NCI-H748 treated with DMSO at 0.1 percent for 48 hours (cell line): ENCODE measurements at regions not wholly inside any gene's neighbourhood (a gene's known extent, or its start where the extent isn't known, plus 50 kb on each side); places are given as distances from the start of the nearest gene placed in this dataset.
"Not testable (repeated sequence)": the region's sequence is repeated elsewhere in the genome, so short reads cannot be mapped to it uniquely, and the experiment has no call there.

Experiments used
- DNase-seq: peaks from one replicate; lab custom pipeline; 2025; lab: John Stamatoyannopoulos, UW

DNA sequence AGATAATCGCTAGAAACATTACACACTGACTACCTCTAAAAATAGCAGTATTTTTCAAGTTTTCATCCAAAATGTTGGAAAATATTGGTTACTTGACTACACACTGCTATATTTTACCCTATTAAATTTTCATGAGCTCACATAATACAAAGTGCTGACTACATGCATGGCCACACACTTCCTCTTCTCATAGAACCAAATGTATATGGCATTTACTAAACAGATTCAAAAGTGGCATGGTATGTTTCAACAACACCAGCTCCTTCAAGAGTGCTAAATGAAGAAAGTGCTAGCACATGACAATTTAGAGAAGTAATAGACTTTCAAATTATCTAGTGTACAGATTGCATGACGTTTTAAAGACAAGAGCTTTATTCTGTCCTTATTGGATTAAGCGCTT, 780.4 kb upstream of the SLITRK6 start:
- DNase-seq: no peak

GRCh38 chr13:86581706-86582105, 782.5 kb upstream of the SLITRK6 start:
- DNase-seq: no peak

DNA sequence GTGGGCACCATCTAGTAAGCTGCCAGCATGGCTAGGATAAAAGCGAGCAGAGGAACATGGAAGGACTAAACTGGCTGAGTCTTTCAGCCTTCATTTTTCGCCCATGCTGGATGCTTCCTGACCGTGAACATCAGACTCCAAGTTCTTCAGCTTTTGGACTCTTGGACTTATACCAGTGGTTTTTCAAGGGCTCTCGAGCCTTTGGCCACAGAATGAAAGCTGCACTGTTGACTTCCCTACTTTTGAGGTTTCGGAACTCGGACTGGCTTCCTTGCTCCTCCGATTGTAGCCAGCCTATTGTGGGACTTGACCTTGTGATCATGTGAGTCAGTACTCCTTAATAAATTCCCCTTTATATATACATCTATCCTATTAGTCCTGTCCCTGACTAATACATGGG, 785.1 kb upstream of the SLITRK6 start:
- DNase-seq: no peak

DNA sequence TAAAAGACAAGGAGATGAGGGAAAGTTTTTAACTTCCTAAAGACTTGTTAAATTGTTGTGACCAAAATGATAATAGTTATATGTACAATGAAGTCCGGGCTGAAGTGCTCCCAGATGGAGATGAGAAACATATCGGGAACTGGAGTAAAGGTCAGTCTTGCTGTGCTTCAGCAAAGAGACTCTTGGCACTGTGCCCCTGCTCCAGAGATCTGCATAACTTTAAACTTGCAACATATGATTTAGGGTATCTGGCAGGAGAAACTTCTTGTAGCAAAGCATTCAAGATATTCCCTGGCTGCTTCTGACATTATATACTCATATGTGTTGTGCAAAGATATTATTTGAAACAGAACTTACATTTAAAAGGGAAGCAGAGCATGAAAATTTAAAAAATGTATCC, 786.6 kb upstream of the SLITRK6 start:
- no peak for DNase-seq

DNA sequence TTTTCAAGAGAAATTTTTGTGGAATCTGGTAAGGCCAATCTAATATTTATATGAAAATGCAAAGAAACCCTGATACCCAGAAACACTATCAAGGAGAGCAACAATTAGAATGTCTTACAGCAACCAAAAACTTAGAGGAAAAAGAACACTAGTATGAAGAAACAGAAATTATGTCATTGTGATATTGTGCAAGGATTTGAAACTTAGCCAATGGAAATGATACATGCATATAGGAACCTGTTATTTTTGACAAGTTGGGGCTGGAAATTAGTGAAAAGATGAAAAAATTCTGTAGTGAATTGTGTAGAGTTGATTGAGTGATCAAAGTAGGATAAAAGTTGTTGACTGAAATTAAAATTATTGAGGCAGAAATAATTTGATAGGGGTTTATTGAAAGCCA, 792.6 kb upstream of the SLITRK6 start:
- DNase-seq: no peak

GRCh38 chr13:86601351-86601750, 802.1 kb upstream of the SLITRK6 start:
- DNase-seq: no peak

DNA sequence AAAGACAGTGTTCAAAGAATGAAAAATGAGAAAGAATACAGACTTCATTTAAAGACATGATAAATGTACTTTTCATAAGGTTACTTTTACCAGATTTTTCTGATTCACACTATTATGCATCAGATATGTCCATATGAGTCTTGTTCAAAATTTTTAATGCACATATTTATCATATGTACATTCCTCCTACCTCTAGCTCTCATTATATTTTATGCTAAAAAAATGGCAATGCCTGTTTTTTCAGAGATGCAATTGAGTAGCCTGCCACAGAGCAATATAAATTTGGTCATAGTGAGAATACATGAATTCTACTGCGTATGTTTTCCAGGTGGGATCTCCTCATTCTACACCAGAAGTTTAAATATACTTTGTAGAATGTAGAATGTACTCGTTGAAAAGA, 807.0 kb upstream of the SLITRK6 start:
- no peak for DNase-seq

- DNase-seq: no peak
Observed at GRCh38 chr13:86608701-86609100, 809.5 kb upstream of the SLITRK6 start.

DNA sequence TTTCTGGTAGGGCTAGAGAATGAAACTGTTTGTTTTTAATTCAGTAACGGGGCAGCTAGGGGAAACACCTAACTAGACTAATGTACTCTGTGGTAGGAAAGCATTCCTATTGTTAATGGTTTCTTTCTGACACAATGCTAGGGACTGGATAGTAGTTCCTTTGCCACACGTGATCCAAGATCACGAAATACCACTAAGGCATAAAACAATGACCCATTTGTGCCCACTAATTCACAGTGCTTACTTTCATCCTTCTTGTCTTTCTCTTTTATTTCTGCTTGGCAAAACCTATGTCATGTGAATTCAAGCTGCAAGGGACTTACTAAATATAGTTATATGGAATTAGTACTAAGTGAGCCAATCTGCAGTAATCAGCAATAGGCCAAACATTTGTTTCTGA, 834.1 kb upstream of the SLITRK6 start:
- no peak for DNase-seq

- not testable (repeated sequence) for DNase-seq
Observed at GRCh38 chr13:86651171-86651570, 852.0 kb upstream of the SLITRK6 start.

GRCh38 chr13:86653009-86653408, 853.8 kb upstream of the SLITRK6 start:
- DNase-seq: no peak

- DNase-seq: no peak
Observed at GRCh38 chr13:86655561-86655960, 856.3 kb upstream of the SLITRK6 start.

DNA sequence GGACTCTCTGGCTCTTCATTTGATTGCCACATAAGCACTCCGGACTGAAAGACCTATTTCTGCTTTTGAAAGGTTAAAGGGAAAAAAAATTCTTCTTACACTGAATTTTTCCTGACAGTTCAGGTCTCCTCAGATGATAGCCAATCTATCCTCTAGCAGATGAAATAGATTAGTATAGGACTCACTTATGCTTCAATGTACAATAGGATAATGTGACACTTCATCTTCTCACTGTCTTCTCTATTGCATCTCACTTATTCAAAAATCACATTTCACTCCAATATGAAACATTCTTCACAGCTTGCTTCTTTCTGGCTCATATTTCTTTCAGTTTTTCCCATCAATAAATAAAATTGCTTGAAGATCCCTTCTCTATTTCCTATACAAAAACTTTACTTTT, 860.9 kb upstream of the SLITRK6 start:
- DNase-seq: no peak

GRCh38 chr13:86665842-86666241, 866.6 kb upstream of the SLITRK6 start:
- DNase-seq: no peak

DNA sequence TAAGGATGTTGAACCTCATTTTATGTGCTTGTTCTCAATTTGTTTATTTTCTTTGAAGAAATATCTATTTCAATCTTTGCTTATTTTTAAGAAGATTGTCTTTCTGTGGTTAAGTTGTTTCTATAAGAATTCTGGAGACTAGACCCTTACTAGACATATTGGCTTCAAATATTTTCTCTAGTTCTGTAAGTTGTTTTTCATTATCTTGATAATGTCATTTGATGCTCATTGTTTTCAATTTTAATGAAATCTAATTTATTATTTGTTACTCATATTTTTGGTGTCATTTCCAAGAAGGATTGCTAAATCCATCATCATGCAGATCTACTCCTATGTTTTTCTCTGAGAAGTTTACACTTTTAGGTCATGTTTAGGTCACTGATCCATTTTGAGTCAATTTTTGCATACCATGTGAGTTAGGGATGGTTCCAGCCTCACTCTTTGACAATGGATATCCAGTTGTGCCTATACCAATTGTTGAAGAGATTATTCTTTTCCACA, 874.8 kb upstream of the SLITRK6 start:
- DNase-seq: no peak

DNA sequence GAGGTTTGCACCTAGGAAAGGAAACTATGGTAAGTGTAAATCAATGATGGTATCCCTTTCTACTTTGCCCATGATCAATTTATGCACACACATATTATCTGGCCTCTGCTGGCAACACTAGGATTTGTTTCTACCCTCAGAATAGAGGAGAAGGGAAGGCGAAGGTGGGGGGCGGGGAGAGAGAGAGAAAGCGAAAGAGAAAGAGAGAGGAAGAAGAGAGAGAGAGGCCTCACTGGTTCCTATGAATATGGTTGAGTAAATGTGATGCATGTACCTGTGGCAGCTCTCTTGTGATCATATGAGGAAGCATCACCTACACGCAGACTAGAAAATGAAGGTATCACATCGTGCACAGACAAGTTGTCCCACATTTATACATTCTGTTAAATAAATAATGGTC, 882.0 kb upstream of the SLITRK6 start:
- no peak for DNase-seq

DNA sequence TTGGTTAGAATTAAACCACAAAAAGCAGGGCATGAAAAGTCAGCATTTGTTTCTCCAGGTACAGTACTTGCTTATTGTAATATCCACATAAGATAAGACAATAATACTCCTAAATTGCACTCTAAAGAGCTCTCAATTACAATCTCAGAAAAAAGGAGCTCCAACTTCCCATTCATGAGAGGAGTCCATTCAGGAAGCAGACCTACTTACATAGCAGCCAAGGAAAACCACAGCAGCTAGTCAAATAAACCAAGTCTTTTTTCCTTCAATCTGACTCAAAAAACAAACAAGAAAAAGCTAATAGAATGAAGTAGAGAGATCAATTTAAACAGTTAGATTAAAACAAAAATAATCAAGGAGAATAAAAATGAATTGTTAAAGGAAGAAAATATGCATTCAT, 885.2 kb upstream of the SLITRK6 start:
- no peak for DNase-seq

GRCh38 chr13:86689911-86690310, 890.7 kb upstream of the SLITRK6 start:
- DNase-seq: no peak

GRCh38 chr13:86692291-86692690, 893.1 kb upstream of the SLITRK6 start:
- DNase-seq: no peak

GRCh38 chr13:86710013-86710412, 910.8 kb upstream of the SLITRK6 start:
- DNase-seq: no peak

GRCh38 chr13:86710896-86711295, 911.7 kb upstream of the SLITRK6 start:
- DNase-seq: no peak

DNA sequence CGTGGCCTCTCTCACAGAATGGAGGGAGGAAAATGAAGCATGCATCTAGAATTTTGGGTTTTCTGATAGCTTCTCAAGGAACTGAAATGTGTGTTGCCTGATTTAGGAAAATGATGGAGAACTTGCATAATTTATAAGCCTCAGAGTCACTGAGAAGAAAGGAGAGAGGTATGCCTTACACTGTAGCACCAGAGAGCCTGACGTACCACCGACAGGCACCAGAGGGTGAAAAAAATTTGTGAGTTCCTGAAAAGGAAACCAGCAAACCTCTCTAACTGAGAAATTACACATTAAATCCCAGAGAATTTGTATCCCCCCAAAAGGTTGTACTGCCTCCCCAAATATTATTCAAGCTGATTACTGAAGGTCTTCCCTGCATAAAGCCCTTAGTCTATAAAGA, 915.3 kb upstream of the SLITRK6 start:
- DNase-seq: no peak

- no peak for DNase-seq
Observed at GRCh38 chr13:86725105-86725504, 925.9 kb upstream of the SLITRK6 start.

DNA sequence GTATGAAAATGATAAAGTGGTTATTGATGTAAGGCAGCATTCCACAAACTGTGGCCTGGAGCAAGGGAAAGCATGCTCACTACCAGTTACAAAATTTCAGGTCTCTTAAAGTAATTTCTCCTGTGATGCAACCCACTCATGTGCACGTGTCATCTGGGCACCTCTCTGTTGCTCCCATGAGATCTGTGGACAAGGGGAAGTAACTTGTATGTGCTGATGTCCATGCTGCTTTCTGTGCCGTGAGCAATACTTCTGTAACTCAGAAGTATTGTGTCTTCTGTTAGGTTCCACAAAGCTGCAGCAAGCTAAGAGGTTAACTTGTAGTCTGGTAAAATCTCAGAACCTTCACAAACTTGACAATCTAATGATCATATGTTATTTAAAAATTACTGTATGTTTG, 930.0 kb upstream of the SLITRK6 start:
- no peak for DNase-seq

- DNase-seq: no peak
Observed at GRCh38 chr13:86731987-86732386, 932.8 kb upstream of the SLITRK6 start.
